ENCODE measurements at regions not wholly inside any gene's neighbourhood (a gene's known extent, or its start where the extent isn't known, plus 50 kb on each side); places are given as distances from the start of the nearest gene placed in this dataset.

GRCh38 chr22:49330421-49331222, 497.1 kb downstream of the BRD1 start:
- DNase-seq, result no peak

GRCh38 chr22:49329636-49330035, 498.0 kb downstream of the BRD1 start:
- no peak for DNase-seq

DNA sequence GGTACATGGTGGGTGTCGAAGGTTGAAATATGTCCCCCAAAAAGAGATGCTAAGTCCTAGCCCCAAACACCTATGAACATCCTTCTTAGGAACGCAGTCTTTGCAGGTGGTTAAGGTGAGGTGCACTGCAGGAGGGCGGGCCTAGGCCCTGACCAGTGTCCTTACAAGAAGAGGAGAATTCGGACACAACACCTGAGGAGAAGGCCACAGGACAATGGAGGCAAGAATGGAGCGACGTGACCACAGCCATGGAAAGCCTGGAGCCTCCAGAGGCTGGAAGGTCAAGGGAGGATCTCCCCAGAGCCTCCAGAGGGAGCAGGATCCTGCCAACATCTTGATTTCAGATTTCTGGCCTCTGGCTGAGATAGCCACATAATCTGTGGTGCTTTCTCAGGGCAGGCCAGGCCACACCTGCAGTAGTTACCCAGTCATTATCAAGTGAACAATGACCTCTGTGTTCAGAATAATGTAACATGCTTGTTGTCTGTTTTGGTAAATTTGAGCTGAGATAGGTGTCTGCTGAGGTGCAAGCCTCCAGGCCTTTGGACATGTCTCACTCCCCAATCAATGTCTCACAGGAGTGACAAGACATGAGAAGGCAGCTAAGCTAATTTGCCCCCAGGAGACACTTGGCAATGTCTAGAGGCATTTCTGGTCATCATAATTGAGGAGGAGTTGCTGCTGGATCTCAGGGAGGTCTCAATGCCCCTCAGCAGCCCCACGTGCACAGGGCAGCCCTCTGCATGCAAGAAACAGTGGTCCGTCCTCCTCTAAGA, 498.9 kb downstream of the BRD1 start:
- no peak for DNase-seq

DNA sequence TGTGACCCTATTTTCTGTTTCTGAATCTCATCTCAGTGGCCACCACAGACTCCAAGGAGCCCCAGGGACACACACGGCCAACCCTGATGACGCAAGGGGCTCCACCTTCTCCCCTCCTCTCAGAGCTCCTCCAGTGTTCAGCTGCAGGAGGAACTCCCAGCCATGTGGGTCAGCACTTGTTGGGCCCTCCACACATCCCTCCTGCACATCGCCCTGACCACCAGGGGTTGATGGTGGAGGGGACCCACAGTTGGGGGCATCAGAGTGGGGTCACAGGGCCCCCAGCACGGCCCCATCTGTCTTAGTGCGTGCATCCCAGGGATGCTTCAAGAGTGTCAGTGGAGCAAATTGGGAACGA, 499.6 kb downstream of the BRD1 start:
- DNase-seq, result no peak

DNA sequence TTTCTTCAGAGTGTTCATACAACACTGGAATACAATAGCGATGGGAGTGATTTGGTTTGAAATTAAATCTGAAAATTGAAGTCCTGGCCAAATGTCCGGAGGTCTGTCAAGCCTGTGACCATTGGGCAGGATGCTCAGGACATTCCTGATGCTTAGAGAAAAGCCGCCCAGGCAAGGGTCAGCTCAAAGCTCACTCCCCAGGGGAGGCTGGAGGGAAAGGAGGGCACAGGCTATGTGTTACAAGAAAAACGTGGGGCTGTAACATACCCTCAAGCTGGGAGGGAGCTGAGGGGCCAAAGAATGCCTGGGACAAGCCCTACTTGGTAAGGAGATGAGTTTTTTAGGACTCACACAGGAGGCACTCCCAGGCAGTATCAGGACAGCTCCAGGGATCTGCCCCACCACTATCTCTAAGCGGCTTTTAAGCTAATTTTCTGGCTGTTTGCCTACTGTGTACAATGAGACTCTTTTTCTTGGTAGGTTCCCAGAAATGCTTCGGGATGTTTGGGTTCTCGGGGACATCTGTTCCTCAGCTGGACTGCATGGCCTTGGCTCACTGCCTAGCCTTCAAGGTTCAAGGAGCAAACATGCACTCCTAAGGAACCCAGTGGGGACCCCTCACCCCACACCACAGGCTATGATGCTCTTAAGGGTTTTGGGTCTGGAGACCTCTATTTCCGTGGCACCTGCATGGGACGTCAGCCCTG, 500.1 kb downstream of the BRD1 start:
- no peak for DNase-seq

- DNase-seq, result no peak
These were observed 501.1 kb downstream of the BRD1 start for GRCh38 chr22:49326558-49326957.

DNA sequence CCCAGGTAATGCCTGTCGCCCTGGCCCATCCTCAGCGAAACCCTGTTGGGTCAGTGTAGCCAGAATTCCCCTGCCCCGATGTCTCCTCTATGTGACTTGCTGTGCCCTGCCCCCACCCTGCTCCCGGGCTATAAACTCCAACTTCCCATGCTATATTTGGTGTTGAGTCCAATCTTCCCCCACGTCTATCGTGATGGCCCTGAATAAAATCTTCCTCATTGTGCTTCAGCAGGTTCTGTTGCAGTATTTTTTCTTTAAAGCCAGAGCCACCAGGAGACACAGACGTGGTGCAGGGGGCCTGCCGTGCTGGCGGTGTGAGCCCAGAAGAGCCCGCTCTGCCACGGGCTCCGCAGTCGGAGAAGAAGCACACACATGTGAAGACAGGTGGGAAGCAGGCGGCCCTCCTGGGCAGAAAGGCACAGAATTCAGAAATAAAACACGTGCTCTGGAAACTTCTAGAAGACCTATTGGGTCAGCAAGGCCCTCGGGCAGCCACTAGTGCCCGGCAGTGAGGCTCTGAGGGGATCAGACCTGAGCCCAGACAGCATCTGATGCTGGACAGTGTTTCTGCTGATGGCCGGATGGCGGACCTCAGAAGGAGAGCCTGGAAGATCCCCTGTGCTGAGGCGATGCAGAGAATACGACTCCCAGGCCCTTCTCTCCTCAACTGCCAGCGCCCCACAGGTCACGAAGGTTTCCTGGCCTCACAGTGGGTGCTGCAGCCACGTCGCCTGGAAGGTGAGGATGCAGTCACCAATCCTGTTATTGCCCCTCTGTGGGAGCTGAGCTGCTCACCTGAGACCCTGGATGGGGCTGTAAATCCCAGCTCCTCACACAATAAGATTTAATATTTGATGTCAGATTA, 501.9 kb downstream of the BRD1 start:
- DNase-seq, result no peak

DNA sequence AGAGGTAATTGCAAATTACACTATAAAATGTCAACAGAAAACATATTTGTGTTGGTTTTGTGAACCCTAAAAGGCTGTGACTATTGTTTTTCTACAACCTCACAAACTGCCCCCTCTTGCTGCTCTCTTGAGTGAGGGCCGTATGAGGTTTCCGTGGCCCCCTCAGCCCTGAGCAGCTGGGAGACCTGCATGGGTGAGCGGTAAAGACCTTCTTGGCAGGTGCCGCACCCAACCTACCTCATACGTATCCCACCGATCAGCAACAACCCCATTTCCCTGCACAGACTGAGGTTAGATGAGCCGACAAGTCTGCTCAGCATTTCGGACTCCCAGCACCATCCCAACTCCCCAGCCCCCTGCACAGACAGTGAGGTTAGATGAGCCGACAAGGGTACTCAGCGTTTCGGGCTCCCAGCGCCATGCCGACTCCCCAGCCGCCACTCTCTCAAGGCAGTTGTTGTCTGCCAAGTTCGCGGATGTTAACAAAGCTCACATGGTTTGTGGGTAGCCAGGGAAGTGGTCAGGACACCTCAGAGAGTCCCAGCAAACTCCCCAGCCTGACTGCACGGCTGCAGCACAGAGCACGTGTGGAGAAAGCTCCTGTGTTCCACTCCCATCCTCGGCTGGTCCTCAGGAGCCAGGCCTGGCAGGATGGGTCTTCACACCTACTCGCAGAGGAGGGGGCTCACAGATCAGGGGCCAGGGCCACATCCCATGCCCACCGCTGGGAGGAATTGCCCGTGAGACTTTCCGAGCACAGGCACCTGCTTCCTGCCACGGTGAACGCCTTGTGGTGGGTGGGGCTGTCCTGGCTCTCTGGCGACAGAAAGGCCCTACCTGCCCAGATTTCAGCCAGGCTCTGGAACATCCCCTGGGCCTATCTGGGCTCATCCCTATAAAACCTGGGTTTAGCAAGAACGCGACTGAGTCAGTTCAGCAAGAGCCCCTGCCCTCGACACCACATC, 502.9 kb downstream of the BRD1 start:
- no peak for DNase-seq

DNA sequence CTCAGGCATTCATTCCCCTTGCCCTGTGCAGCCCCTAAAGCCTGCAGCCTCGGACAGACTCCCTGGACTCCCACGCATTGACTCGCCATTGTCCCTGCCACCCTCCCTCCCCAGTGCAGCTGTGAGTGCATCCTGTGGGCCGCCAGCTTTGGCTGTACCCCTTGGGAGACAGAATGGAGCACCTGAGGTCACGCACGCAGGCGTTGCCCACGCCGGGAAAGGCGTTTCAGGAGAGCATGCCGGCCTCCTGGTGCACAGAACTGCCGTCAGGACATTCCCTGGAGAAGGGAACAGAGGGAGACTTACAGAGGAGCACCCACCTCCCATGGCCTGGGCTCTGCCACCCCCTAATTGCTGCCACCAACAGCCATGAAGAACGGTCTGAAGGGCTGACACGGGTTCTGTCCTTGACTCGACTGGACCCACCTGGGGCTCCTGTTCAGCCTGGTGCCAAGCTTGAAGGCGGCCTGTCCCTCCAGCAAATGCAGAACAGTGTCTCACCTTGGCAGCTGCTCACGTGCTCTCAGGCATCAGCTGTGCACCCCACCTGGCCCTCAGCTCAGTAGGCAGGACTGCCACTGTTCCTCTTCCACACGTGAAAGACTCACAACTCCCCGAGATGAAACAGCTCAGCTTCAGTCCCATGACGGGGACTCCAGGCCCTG, 503.8 kb downstream of the BRD1 start:
- no peak for DNase-seq

DNA sequence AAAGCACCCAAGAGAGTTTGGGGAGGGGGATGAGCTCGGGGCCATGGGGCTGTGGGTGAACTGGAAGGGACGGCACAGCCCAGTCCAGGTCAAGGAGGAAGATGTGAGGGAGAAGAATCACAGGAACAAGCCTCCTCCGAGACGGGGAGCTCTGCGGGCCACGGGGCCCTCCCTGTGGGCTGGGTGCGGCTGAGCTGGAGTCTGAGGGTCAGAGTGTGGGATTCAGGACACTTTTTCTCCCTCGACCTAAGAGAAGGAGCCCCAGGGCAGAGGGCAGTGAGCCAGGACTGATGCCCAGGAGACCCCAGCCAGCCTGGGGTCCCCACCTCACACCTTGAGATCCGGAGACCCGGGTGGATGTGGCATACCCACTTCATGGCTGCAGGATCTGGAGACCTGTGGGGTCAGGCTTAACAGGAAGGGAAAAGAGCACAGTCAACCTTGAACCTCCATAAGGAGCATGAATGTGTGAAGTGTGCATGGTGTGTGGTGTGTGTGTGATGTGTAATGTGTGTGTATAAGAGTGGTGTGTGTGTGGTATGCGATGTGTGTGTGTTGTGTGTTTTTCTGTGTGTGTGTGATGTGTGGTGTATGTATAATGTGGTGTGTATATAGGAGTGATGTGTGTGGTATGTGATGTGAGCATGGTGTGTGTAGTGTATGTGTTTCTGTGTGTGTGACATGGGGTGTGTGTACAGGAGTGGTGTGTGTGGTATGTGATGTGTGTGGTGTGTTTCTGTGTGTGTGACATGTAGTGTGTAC, 504.6 kb downstream of the BRD1 start:
- DNase-seq, result no peak

- no peak for DNase-seq
These were observed 505.4 kb downstream of the BRD1 start for GRCh38 chr22:49322231-49322630.

DNA sequence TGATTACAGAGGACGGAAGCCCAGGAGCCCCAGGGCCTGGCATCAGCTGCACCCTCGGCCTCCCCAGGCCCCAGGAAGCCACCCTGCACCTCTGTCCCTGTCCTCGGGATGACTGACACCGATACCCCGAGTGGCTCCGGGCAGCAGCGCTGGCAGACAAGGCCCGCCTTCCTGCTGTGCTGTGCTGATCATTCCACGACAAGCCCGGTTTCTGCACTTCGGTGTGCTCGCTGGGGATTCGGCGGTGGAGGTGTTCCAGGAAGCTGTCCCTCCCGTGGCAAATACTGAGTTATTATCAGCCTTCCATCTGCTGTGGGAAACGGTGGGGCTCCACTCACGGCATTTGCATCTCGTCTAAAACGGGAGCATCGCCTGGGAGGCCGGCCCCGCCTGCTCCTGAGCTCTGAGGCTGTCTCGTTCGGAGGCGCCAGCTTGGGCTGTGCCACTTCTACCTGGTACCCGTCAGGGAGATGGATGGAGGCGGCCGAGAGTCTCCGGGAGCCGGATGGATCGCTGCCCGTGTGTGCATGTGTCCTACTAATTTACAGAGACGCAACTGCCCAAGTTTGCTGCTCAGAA, 506.1 kb downstream of the BRD1 start:
- DNase-seq, result no peak

GRCh38 chr22:49320714-49321476, 506.8 kb downstream of the BRD1 start:
- no peak for DNase-seq

DNA sequence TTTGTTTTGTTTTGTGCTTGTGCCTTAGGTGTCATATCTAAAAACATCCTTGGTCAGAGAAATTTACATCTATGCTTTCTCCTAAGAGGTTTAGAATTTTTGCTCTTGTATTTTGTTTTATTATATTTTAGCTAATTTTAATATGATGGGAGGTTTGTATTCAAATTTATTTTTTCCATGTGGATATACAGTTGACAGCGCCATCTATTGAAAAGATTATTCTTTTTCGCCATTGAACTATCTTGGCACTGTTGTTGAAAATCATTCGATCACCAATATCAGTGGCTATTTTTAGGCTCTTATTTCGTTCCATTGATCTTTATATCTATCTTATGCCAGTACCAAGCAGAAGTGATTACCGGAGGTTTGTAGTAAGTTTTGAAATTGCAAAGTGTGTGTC, 510.3 kb downstream of the BRD1 start:
- no peak for DNase-seq

DNA sequence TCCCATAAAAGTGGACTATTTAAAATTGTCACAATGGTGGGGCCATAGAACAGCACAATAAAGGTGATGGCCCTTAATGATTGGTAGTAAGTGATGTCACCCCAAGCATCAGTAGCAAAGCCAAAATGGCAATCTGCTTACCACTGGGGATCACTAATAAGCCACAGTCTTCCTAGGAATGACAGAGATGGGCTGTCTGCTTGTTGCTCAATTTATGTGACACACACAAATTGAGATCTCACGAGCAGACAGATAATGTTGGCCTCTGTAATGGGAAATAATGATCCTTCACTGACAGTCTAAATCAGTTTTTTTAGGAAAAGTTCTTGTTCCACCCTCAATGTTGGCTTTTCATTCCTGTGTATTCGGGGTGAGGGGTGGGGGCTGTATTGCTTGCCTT, 515.1 kb downstream of the BRD1 start:
- no peak for DNase-seq

DNA sequence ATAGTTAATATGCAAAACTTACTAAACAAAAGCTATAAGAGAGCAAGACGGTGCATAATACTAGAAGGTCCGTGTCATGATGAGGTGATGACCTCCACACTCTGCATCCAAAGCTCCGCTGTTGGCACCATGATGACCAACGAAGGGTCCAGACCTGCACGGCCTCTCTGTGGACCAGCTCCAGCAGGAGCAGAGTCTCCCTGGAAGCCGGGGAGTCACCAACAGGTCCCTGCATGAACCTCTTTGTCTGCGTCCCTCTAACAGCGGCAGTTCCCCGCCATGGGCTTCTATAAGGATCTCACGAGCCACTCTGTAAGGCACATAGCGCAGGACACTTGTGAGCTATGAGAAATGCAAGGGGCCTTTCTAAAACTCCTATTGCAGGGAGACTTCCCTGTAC, 517.3 kb downstream of the BRD1 start:
- DNase-seq, result no peak

DNA sequence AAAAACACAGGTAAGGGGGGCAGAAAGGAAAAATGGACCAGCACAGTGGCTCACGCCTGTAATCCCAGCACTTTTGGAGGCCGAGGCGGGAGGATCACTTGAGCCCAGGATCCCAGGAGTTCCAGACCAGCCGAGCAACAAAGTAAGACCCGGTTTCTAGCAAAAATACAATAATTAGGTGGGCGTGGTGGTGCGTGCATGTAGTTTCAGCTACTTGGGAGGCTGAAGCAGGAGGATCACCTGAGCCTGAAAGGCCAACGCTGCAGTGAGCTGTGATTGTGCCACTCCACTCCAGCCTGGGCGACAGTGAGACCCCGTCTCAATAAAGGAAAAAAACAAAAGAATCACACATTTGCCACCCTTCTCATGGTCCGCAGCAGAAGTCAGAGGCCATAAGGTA, 519.4 kb downstream of the BRD1 start:
- DNase-seq, result no peak

DNA sequence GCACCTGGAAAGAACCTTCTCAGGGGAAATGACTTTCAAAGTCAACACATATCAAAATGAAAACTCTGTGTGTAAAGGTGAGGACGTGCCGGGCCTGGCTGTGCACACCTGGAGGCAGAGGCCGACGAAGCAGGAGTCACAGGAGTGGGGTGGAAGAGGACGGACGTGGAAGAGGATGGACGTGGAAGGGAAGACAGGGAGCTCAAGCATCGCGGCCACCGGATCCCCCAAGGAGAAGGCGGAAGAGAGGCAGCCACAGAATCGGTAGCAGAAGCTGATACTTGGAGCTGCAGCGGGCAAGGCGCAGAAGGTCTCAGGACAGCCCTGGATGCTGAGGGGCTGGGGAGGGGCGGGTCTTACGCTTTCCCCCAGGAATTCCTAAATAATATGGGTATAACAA, 519.8 kb downstream of the BRD1 start:
- no peak for DNase-seq

- DNase-seq, result no peak
These were observed 520.2 kb downstream of the BRD1 start for GRCh38 chr22:49307481-49307830.
